ENCODE measurements at regions not wholly inside any gene's neighbourhood (a gene's known extent, or its start where the extent isn't known, plus 50 kb on each side); places are given as distances from the start of the nearest gene placed in this dataset.
"Not testable (repeated sequence)": the region's sequence is repeated elsewhere in the genome, so short reads cannot be mapped to it uniquely, and the experiment has no call there.

DNA sequence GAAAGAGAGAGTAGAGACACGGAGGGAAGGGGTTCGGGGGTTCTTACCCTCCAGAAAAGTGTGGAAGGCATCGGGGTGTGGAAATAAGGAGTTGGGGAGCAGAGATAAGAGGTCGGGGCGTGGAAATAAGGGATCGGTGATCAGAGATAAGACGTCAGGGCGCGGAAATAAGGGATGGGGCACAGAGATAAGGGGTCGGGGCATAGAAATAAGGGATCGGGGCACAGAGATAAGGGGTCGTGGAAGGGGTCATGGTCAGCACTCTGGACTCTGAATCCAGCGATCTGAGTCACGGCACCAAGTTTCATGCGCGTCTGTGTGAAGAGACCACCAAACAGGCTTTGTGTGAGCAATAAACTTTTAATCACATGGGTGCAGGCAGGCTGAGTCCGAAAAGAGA, 119.1 kb downstream of the PCDH10 start:
- Histone ChIP-seq H3K36me3 (no peaks in the 10 kb centered on the region), H3K4me1 (no peaks in the 10 kb centered on the region), H3K27ac (no peak overlapping the region), H3K9me3 (no peaks in the 10 kb centered on the region), H3K27me3 (replicated peaks in 1 of 7) (no peaks in the 10 kb centered on the region), H3K4me3 (no peak overlapping the region)
- TF ChIP-seq POLR2AphosphoS5 (IDR thresholded peaks at IDR 0.05) (no peak), POLR2A (IDR thresholded peaks at IDR 0.05) (no peak)
- TF ChIP-seq, protein P1, sequence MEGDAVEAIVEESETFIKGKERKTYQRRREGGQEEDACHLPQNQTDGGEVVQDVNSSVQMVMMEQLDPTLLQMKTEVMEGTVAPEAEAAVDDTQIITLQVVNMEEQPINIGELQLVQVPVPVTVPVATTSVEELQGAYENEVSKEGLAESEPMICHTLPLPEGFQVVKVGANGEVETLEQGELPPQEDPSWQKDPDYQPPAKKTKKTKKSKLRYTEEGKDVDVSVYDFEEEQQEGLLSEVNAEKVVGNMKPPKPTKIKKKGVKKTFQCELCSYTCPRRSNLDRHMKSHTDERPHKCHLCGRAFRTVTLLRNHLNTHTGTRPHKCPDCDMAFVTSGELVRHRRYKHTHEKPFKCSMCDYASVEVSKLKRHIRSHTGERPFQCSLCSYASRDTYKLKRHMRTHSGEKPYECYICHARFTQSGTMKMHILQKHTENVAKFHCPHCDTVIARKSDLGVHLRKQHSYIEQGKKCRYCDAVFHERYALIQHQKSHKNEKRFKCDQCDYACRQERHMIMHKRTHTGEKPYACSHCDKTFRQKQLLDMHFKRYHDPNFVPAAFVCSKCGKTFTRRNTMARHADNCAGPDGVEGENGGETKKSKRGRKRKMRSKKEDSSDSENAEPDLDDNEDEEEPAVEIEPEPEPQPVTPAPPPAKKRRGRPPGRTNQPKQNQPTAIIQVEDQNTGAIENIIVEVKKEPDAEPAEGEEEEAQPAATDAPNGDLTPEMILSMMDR (IDR thresholded peaks at IDR 0.05 in 8 of 11, conservative IDR thresholded peaks at IDR 0.05 in 3 of 11) = no peak
- whole genome bisulfite sequencing, 5 donors = 79 to 91% (median 83%) methylated on average over 17 of the region's 17 CpGs
- intact Hi-C loops (cut with DNase I; ENCODE audit: low total_unique reads) = no loop called here
- DNase-seq = no peak

DNA sequence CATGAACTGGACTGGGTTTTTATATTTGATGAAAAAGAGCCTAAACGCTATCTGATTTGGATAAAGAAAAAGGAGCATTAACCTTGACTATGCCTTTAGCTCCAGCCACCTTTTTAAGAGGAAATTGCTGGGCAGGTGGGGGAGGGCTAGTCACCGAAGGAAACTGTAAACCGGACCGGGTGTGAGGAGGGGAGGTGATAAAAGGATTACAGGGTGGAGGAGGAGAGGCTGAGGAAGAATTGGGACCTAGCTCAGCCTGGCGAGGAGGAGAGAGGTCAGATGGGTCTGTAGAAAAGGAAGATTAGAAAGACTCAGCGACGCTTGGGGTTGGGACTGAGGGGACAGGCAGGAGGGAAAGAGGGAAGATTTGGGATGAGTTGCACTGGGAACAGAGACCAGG, 118.4 kb downstream of the PCDH10 start:
- DNase-seq; H3K36me3 ChIP-seq; H3K4me3 ChIP-seq; H3K4me1 ChIP-seq; H3K27ac ChIP-seq; H3K27me3 ChIP-seq (replicated peaks in 1 of 7); H3K9me3 ChIP-seq; intact Hi-C loops (cut with DNase I; ENCODE audit: low total_unique reads): not testable (repeated sequence)
- 64 to 74% (median 70%) methylated on average over 7 of the region's 7 CpGs for WGBS, 5 donors

DNA sequence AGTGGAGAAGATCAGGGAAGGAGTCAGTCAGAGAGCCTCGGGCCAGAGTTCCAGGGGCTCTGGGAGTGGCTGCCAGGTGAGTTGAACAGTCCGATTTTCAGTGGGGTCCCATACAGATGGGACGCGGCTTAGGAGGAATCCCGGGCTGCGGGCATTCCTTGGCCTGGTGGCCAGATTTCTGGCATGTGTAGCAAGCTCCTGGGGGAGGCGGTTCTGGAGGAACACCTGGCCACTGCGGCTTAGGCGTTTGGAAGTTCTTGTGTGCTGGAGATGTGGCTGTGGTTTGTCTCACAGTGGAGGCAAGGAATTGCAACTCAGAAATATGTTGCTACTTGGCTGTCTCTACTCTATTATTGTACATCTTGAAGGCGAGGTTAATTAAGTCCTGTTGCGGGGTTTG, 117.9 kb downstream of the PCDH10 start:
- H3K9me3 ChIP-seq; DNase-seq; H3K27me3 ChIP-seq (replicated peaks in 1 of 7); H3K27ac ChIP-seq; H3K4me3 ChIP-seq; H3K4me1 ChIP-seq; H3K36me3 ChIP-seq; intact Hi-C loops (cut with DNase I; ENCODE audit: low total_unique reads): not testable (repeated sequence)
- 85 to 90% (median 88%) methylated on average over 6 to 11 of the region's 11 CpGs for WGBS, 5 donors

DNA sequence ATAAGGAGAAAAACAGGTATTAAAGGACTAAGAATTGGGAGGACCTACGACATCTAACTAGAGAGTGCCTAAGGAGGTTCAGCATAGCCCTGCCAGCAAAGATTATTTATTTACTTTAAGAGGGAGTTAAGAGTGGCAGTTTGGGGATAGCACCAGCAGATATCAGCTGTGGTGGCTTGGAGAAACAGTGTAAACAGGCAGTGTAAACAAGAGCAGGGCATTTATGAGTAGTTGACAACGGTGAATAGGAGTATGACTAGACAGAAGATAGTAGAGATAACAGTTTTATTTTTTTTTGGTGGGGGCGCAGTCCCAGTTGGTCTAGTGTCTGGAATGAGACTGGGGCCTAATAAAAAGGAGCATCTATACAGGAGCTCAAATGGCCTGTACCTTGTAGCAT, 115.2 kb downstream of the PCDH10 start:
- H3K9me3 ChIP-seq; H3K36me3 ChIP-seq; intact Hi-C loops (cut with DNase I; ENCODE audit: low total_unique reads); H3K4me3 ChIP-seq; DNase-seq; H3K27me3 ChIP-seq (replicated peaks in 1 of 7); H3K4me1 ChIP-seq; H3K27ac ChIP-seq: not testable (repeated sequence)
- 68 to 85% (median 78%) methylated on average over 3 of the region's 3 CpGs for WGBS, 5 donors

DNA sequence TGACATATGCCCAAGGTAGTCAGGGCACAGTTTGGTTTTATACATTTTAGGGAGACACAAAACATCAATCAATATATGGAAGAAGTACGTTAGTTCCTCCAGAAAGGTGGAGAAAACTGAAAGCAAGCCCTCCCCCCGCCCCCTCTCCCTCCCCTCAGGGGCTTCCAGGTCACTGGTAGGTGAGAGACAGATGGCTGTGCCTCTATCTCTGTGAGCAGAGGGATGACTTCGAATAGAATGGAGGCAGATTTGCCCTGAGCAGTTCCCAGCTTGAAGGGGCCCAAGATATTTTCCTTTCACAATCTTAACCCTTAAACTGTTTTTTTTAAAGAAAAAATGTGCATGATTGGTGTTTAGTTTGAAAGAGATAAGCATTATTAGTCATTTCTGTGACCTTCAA, 114.0 kb downstream of the PCDH10 start:
- WGBS, 5 donors = 35 to 59% (median 48%) methylated on average over 3 of the region's 3 CpGs
- Histone ChIP-seq H3K36me3 (no peaks in the 10 kb centered on the region), H3K4me1 (no peaks in the 10 kb centered on the region), H3K27ac (no peak overlapping the region), H3K4me3 (no peak overlapping the region), H3K27me3 (replicated peaks in 1 of 7) (no peaks in the 10 kb centered on the region), H3K9me3 (no peaks in the 10 kb centered on the region)
- no peak for DNase-seq
- intact Hi-C loops (cut with DNase I; ENCODE audit: low total_unique reads) = no loop called here
- TF ChIP-seq POLR2AphosphoS5 (IDR thresholded peaks at IDR 0.05) (no peak), POLR2A (IDR thresholded peaks at IDR 0.05) (no peak)
- TF ChIP-seq, protein P1 (IDR thresholded peaks at IDR 0.05 in 8 of 11, conservative IDR thresholded peaks at IDR 0.05 in 3 of 11) = no peak

DNA sequence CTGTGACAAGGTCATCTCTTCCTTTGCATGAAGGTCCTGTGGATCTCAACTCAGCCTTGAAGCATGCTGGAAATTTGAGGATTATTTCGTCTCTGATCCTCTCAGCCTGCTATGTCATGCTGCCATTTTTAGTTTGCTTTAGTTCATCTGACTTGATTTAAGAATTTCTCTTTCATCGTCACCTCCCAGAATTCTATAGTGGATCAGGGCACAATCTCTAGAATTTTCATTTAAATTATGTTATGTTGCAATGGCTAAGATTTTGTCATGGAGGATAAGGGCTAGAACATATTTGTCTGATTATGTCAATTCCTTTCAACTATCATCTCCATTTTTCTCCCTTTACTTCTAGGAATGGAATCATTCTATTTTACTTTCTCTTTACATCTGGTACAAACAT, 98.8 kb downstream of the PCDH10 start:
- intact Hi-C loops (cut with DNase I; ENCODE audit: low total_unique reads) = no loop called here
- Histone ChIP-seq H3K27ac (no peak overlapping the region), H3K36me3 (no peaks in the 10 kb centered on the region), H3K27me3 (replicated peaks in 1 of 7) (no peaks in the 10 kb centered on the region), H3K9me3 (no peaks in the 10 kb centered on the region), H3K4me3 (no peak overlapping the region), H3K4me1 (no peaks in the 10 kb centered on the region)
- WGBS, 5 donors = 72 to 93% (median 85%) methylated on average over 2 of the region's 2 CpGs
- DNase-seq = no peak
- TF ChIP-seq, protein P1 (IDR thresholded peaks at IDR 0.05 in 8 of 11, conservative IDR thresholded peaks at IDR 0.05 in 3 of 11) = no peak
- TF ChIP-seq POLR2AphosphoS5 (IDR thresholded peaks at IDR 0.05) (no peak), POLR2A (IDR thresholded peaks at IDR 0.05) (no peak)
